GM10266 (cell line): ENCODE measurements at regions not wholly inside any gene's neighbourhood (a gene's known extent, or its start where the extent isn't known, plus 50 kb on each side); places are given as distances from the start of the nearest gene placed in this dataset.

Experiments used
- DNase-seq: peaks from one replicate; pipeline ENCODE4 v3.0.0; 2012; ENCODE audit errors: extremely low spot score
- CTCF ChIP-seq: IDR thresholded peaks from 2 replicates; pipeline ENCODE4 v1.5.1; 2012; ENCODE audit warnings: mild to moderate bottlenecking, low read depth; ENCODE audit not compliant: control insufficient read depth, insufficient read depth; ENCODE audit errors: missing control alignments

GRCh38 chr13:37923236-37923635, 53.7 kb upstream of the TRPC4 start:
- no peak for TF ChIP-seq CTCF
- DNase-seq: no peak

GRCh38 chr13:37919329-37919880, 49.8 kb upstream of the TRPC4 start:
- no peak for TF ChIP-seq CTCF
- DNase-seq: no peak
